MG63 (cell line): ENCODE measurements at regions not wholly inside any gene's neighbourhood (a gene's known extent, or its start where the extent isn't known, plus 50 kb on each side); places are given as distances from the start of the nearest gene placed in this dataset.
"Not testable (repeated sequence)": the region's sequence is repeated elsewhere in the genome, so short reads cannot be mapped to it uniquely, and the experiment has no call there.

Source experiments
- DNase-seq: peaks from one replicate; pipeline ENCODE4 v3.0.0-alpha.2; 2020
- H3K27me3 ChIP-seq: fragments of 250-450 bp; sonication (Bioruptor Pico); 2 replicates; pipeline ENCODE4 v1.5.1; 2020; ENCODE audit warnings: mild to moderate bottlenecking, moderate library complexity
- H3K36me3 ChIP-seq: fragments of 250-450 bp; sonication (Bioruptor Pico); 2 replicates; pipeline ENCODE4 v1.5.1; 2020; ENCODE audit warnings: mild to moderate bottlenecking, moderate library complexity
- H3K4me3 ChIP-seq: fragments of 250-450 bp; sonication (Bioruptor Pico); 2 replicates; pipeline ENCODE4 v1.5.1; 2020; ENCODE audit warnings: mild to moderate bottlenecking, moderate library complexity
- H3K9me3 ChIP-seq: fragments of 250-450 bp; sonication (Bioruptor Pico); 2 replicates; pipeline ENCODE4 v1.5.1; 2020; ENCODE audit warnings: mild to moderate bottlenecking, moderate library complexity

- no peak overlapping the region for H3K4me3 ChIP-seq
- H3K9me3 ChIP-seq, result no peaks in the 10 kb centered on the region
- no peaks in the 10 kb centered on the region for H3K36me3 ChIP-seq
- no peak for DNase-seq
- H3K27me3 ChIP-seq, result no peaks in the 10 kb centered on the region
These were observed 2041.6 kb downstream of the NCAM2 start for GRCh38 chr21:23039846-23040245.

GRCh38 chr21:23045955-23046354 is 2047.7 kb downstream of the NCAM2 start:
- DNase-seq, result no peak
- H3K9me3 ChIP-seq, result no peaks in the 10 kb centered on the region
- no peak overlapping the region for H3K4me3 ChIP-seq
- no peaks in the 10 kb centered on the region for H3K27me3 ChIP-seq
- H3K36me3 ChIP-seq, result no peaks in the 10 kb centered on the region

- DNase-seq, result no peak
- Histone ChIP-seq H3K27me3 (no peaks in the 10 kb centered on the region), H3K36me3 (no peaks in the 10 kb centered on the region), H3K9me3 (no peaks in the 10 kb centered on the region), H3K4me3 (no peak overlapping the region)
These were observed 2069.5 kb downstream of the NCAM2 start for GRCh38 chr21:23067672-23068071.

- no peaks in the 10 kb centered on the region for H3K36me3 ChIP-seq
- no peaks in the 10 kb centered on the region for H3K27me3 ChIP-seq
- no peaks in the 10 kb centered on the region; the same call in 1 of the 2 replicates for H3K9me3 ChIP-seq
- no peak for DNase-seq
- H3K4me3 ChIP-seq, result no peak overlapping the region
These were observed 2085.0 kb downstream of the NCAM2 start for GRCh38 chr21:23083242-23083641.

- no peaks in the 10 kb centered on the region for H3K36me3 ChIP-seq
- H3K27me3 ChIP-seq, result no peaks in the 10 kb centered on the region
- H3K4me3 ChIP-seq, result no peak overlapping the region
- DNase-seq, result no peak
- peaks cover 4% of the 10 kb centered on the region for H3K9me3 ChIP-seq
These were observed 2095.1 kb downstream of the NCAM2 start for GRCh38 chr21:23093259-23093658.

GRCh38 chr21:23099185-23099584 is 2101.0 kb downstream of the NCAM2 start:
- Histone ChIP-seq H3K36me3 (no peaks in the 10 kb centered on the region), H3K9me3 (no peaks in the 10 kb centered on the region), H3K27me3 (no peaks in the 10 kb centered on the region)

GRCh38 chr21:23101111-23101510 is 2102.9 kb downstream of the NCAM2 start:
- Histone ChIP-seq H3K27me3 (no peaks in the 10 kb centered on the region), H3K4me3 (no peak overlapping the region), H3K9me3 (no peaks in the 10 kb centered on the region), H3K36me3 (no peaks in the 10 kb centered on the region)
- DNase-seq, result no peak

More at GRCh38 chr21:23099185-23099584, 2101.0 kb downstream of the NCAM2 start:
- H3K4me3 ChIP-seq, result no peak overlapping the region
- DNase-seq, result no peak

- Histone ChIP-seq H3K4me3 (no peak overlapping the region), H3K27me3 (no peaks in the 10 kb centered on the region), H3K9me3 (no peaks in the 10 kb centered on the region; the same call in 1 of the 2 replicates), H3K36me3 (no peaks in the 10 kb centered on the region)
- no peak for DNase-seq
These were observed 2110.3 kb downstream of the NCAM2 start for GRCh38 chr21:23108533-23108932.

GRCh38 chr21:23111070-23111600 is 2112.9 kb downstream of the NCAM2 start:
- H3K9me3 ChIP-seq, result no peaks in the 10 kb centered on the region; the same call in 1 of the 2 replicates
- no peak for DNase-seq
- H3K36me3 ChIP-seq, result no peaks in the 10 kb centered on the region
- no peaks in the 10 kb centered on the region for H3K27me3 ChIP-seq
- no peak overlapping the region for H3K4me3 ChIP-seq

- no peaks in the 10 kb centered on the region for H3K36me3 ChIP-seq
- H3K9me3 ChIP-seq, result no peaks in the 10 kb centered on the region
- no peak for DNase-seq
- no peak overlapping the region for H3K4me3 ChIP-seq
- H3K27me3 ChIP-seq, result no peaks in the 10 kb centered on the region
These were observed 2121.3 kb downstream of the NCAM2 start for GRCh38 chr21:23119491-23119890.

GRCh38 chr21:23127973-23128372 is 2129.8 kb downstream of the NCAM2 start:
- Histone ChIP-seq H3K27me3 (no peaks in the 10 kb centered on the region), H3K9me3 (no peaks in the 10 kb centered on the region), H3K36me3 (no peaks in the 10 kb centered on the region), H3K4me3 (no peak overlapping the region)
- DNase-seq, result no peak

GRCh38 chr21:23130308-23130707 is 2132.1 kb downstream of the NCAM2 start:
- no peak overlapping the region for H3K4me3 ChIP-seq
- H3K27me3 ChIP-seq, result no peaks in the 10 kb centered on the region
- H3K9me3 ChIP-seq, result no peaks in the 10 kb centered on the region
- no peak for DNase-seq
- H3K36me3 ChIP-seq, result no peaks in the 10 kb centered on the region

GRCh38 chr21:23131177-23131576 is 2133.0 kb downstream of the NCAM2 start:
- Histone ChIP-seq H3K36me3 (no peaks in the 10 kb centered on the region), H3K4me3 (no peak overlapping the region), H3K27me3 (no peaks in the 10 kb centered on the region), H3K9me3 (no peaks in the 10 kb centered on the region)
- DNase-seq, result no peak

GRCh38 chr21:23138797-23139196 is 2140.6 kb downstream of the NCAM2 start:
- no peaks in the 10 kb centered on the region for H3K27me3 ChIP-seq
- no peak overlapping the region for H3K4me3 ChIP-seq
- H3K36me3 ChIP-seq, result no peaks in the 10 kb centered on the region
- peaks cover 3% of the 10 kb centered on the region for H3K9me3 ChIP-seq
- no peak for DNase-seq

- H3K36me3 ChIP-seq, result no peaks in the 10 kb centered on the region
- no peaks in the 10 kb centered on the region for H3K27me3 ChIP-seq
- H3K9me3 ChIP-seq, result no peaks in the 10 kb centered on the region
- no peak for DNase-seq
- no peak overlapping the region for H3K4me3 ChIP-seq
These were observed 2153.9 kb downstream of the NCAM2 start for GRCh38 chr21:23152130-23152529.

GRCh38 chr21:23153842-23154241 is 2155.6 kb downstream of the NCAM2 start:
- DNase-seq, H3K9me3 ChIP-seq, H3K4me3 ChIP-seq, H3K27me3 ChIP-seq, H3K36me3 ChIP-seq: not testable (repeated sequence)

GRCh38 chr21:23155281-23155680 is 2157.1 kb downstream of the NCAM2 start:
- no peak for DNase-seq
- H3K27me3 ChIP-seq, result no peaks in the 10 kb centered on the region

GRCh38 chr21:23160914-23161313 is 2162.7 kb downstream of the NCAM2 start:
- no peaks in the 10 kb centered on the region for H3K36me3 ChIP-seq
- no peaks in the 10 kb centered on the region for H3K27me3 ChIP-seq
- no peak overlapping the region for H3K4me3 ChIP-seq
- DNase-seq, result no peak
- H3K9me3 ChIP-seq, result no peaks in the 10 kb centered on the region

More at GRCh38 chr21:23155281-23155680, 2157.1 kb downstream of the NCAM2 start:
- no peaks in the 10 kb centered on the region for H3K9me3 ChIP-seq
- no peak overlapping the region for H3K4me3 ChIP-seq
- H3K36me3 ChIP-seq, result no peaks in the 10 kb centered on the region
